HCT116 (cell line): ENCODE measurements at regions not wholly inside any gene's neighbourhood (a gene's known extent, or its start where the extent isn't known, plus 50 kb on each side); places are given as distances from the start of the nearest gene placed in this dataset.

Experiments
- ATAC-seq: fragments of 200-7000 bp; cut with Tn5 transposase; 2 replicates; pipeline ENCODE4 v1.9.1; 2020; ENCODE audit warnings: mild to moderate bottlenecking, moderate library complexity
- BruUV-seq: library from RNA; stranded (reverse); fragments of 400-500 nt; replicated peaks from 2 replicates; lab custom pipeline; 2021; lab: Mats Ljungman, UMichigan
- CTCF ChIA-PET: fragments of 300-600 bp; sonication (Branson Sonifier 250); formaldehyde crosslinking; loops from one replicate; lab custom pipeline; 2021; ENCODE audit warnings: antibody characterized with exemption; lab: Charles Lee
- POLR2A ChIA-PET: fragments of 300-600, 350-600 bp; sonication (Branson Sonifier 250); formaldehyde crosslinking; loops from one replicate; lab custom pipeline; 2021; ENCODE audit warnings: antibody characterized with exemption; lab: Charles Lee
- RAD21 ChIA-PET, 2 experiments: fragments of 300-600 bp; sonication (Branson Sonifier 250); formaldehyde crosslinking; loops; one replicate each; lab custom pipeline; 2023; ENCODE audit warnings: low total read pairs in 2 of 2; ENCODE audit not compliant: uncharacterized antibody in 2 of 2, unreplicated experiment in 2 of 2, low non-redundant PET in 1 of 2; lab: Charles Lee
- DNase-seq: peaks from one replicate; pipeline ENCODE4 v3.0.0-alpha.2; 2010; ENCODE audit warnings: low read depth, low spot score
- H2AFZ ChIP-seq: fragments of 200-600 bp; shearing (Covaris generic), sonication (generic); 2 replicates; pipeline ENCODE4 v1.6.1; 2017; ENCODE audit warnings: low read depth, mixed run types, mixed read lengths, antibody characterized with exemption, low read length; ENCODE audit not compliant: poor library complexity, severe bottlenecking
- H3K27ac ChIP-seq: 2 replicates; pipeline ENCODE4 v1.5.1; 2012; ENCODE audit warnings: low read depth, low read length
- H3K27me3 ChIP-seq: fragments of 200-600 bp; sonication (generic); 2 replicates; pipeline ENCODE4 v1.6.1; 2016; ENCODE audit warnings: mixed run types, low read length, mixed read lengths; ENCODE audit not compliant: insufficient read depth
- H3K36me3 ChIP-seq, 2 experiments: fragments of 200-500 bp in 1 of 2; fragments of 200-600 bp in 1 of 2; sonication (Bioruptor generic) in 1 of 2; sonication (generic) in 1 of 2; 2 replicates each; pipeline versions ENCODE4 v1.5.1 to v1.6.1; 2014 to 2016; ENCODE audit warnings: low read length in 2 of 2, inconsistent platforms in 1 of 2, mixed read lengths in 1 of 2, mixed run types in 1 of 2; ENCODE audit not compliant: insufficient read depth in 2 of 2, control insufficient read depth in 1 of 2
- H3K4me1 ChIP-seq, 2 experiments: fragments of 200-600 bp in 1 of 2; sonication (generic) in 1 of 2; 2 replicates each; pipeline versions ENCODE4 v1.5.1 to v1.6.1; 2012 to 2017; ENCODE audit warnings: low read length in 2 of 2, inconsistent platforms in 1 of 2, mild to moderate bottlenecking in 1 of 2, mixed read lengths in 1 of 2, mixed run types in 1 of 2, moderate library complexity in 1 of 2; ENCODE audit not compliant: insufficient read depth in 2 of 2, control insufficient read depth in 1 of 2
- H3K4me2 ChIP-seq: fragments of 200-600 bp; sonication (generic); 2 replicates; pipeline ENCODE4 v1.6.1; 2017; ENCODE audit warnings: mixed run types, low read length, mixed read lengths
- H3K4me3 ChIP-seq, 2 experiments: fragments of 200-600 bp in 1 of 2; sonication (generic) in 1 of 2; replicated peaks in 1 of 2; 2 replicates each; pipeline ENCODE4 v1.5.1; 2011 to 2016; ENCODE audit warnings: low read length in 2 of 2, control low read depth in 1 of 2, low read depth in 1 of 2, mild to moderate bottlenecking in 1 of 2, mixed read lengths in 1 of 2, mixed run types in 1 of 2
- H3K79me2 ChIP-seq: fragments of 200-600 bp; sonication (generic); 2 replicates; pipeline ENCODE4 v1.6.1; 2017; ENCODE audit warnings: mild to moderate bottlenecking, mixed run types, low read length, moderate library complexity, mixed read lengths; ENCODE audit not compliant: insufficient read depth
- H3K9ac ChIP-seq: fragments of 200-600 bp; sonication (generic); 2 replicates; pipeline ENCODE4 v1.6.1; 2016; ENCODE audit warnings: low read length, mixed read lengths
- H3K9me2 ChIP-seq: fragments of 200-600 bp; sonication (generic), shearing (Covaris generic); 2 replicates; pipeline ENCODE4 v1.6.1; 2017; ENCODE audit warnings: mixed run types, mild to moderate bottlenecking, moderate library complexity; ENCODE audit not compliant: insufficient read depth
- H3K9me3 ChIP-seq, 2 experiments: fragments of 200-500 bp in 1 of 2; fragments of 200-600 bp in 1 of 2; sonication (Bioruptor generic) in 1 of 2; sonication (generic) in 1 of 2; 2 replicates each; pipeline ENCODE4 v1.6.1; 2014 to 2017; ENCODE audit warnings: low read length in 2 of 2, mixed read lengths in 2 of 2, inconsistent platforms in 1 of 2, low read depth in 1 of 2, mild to moderate bottlenecking in 1 of 2, mixed run types in 1 of 2, moderate library complexity in 1 of 2; ENCODE audit not compliant: control insufficient read depth in 1 of 2, insufficient read depth in 1 of 2
- H4K20me1 ChIP-seq: fragments of 200-600 bp; sonication (generic), shearing (Covaris generic); 2 replicates; pipeline ENCODE4 v1.6.1; 2017; ENCODE audit warnings: mixed run types, mild to moderate bottlenecking, moderate library complexity; ENCODE audit not compliant: insufficient read depth
- CBX3 ChIP-seq: IDR thresholded peaks from 2 replicates; pipeline ENCODE4 v1.6.1; 2012; ENCODE audit warnings: low read depth
- CEBPB ChIP-seq: IDR thresholded peaks from 2 replicates; pipeline ENCODE4 v1.6.1; 2012; ENCODE audit warnings: low read depth
- EGR1 ChIP-seq: IDR thresholded peaks from 2 replicates; pipeline ENCODE4 v1.6.1; 2012; ENCODE audit warnings: low read depth
- ELF1 ChIP-seq: IDR thresholded peaks from 2 replicates; pipeline ENCODE4 v1.6.1; 2012; ENCODE audit warnings: low read depth, borderline replicate concordance
- EZH2 ChIP-seq: fragments of 200-600 bp; sonication (generic); IDR thresholded peaks from 2 replicates; pipeline ENCODE4 v1.6.1; 2017; ENCODE audit warnings: antibody characterized with exemption, mixed run types
- JUND ChIP-seq: IDR thresholded peaks from 2 replicates; pipeline ENCODE4 v1.6.1; 2012
- POLR2AphosphoS5 ChIP-seq: IDR thresholded peaks from 2 replicates; pipeline ENCODE4 v1.6.1; 2011; ENCODE audit warnings: mild to moderate bottlenecking, low read depth, low read length, moderate library complexity
- RAD21 ChIP-seq: IDR thresholded peaks from 2 replicates; pipeline ENCODE4 v1.6.1; 2012; ENCODE audit warnings: low read depth, mild to moderate bottlenecking
- SIN3A ChIP-seq: IDR thresholded peaks from 2 replicates; pipeline ENCODE4 v1.6.1; 2012; ENCODE audit warnings: low read depth
- TCF7L2 ChIP-seq: IDR thresholded peaks from 2 replicates; pipeline ENCODE4 v1.7.0; 2011; ENCODE audit warnings: borderline replicate concordance, inconsistent platforms; ENCODE audit not compliant: insufficient read depth, insufficient read length; ENCODE audit errors: extremely low read depth
- YY1 ChIP-seq: IDR thresholded peaks from 2 replicates; pipeline ENCODE4 v1.6.1; 2011; ENCODE audit warnings: low read length, low read depth, moderate library complexity, mild to moderate bottlenecking; ENCODE audit not compliant: insufficient replicate concordance; ENCODE audit errors: extremely low read depth
- ZFX ChIP-seq: fragments of 450-650 bp; IDR thresholded peaks from 2 replicates; pipeline ENCODE4 v1.6.1; 2017
- ZNF274 ChIP-seq: fragments of 200-500 bp; sonication (Bioruptor generic); IDR thresholded peaks from 2 replicates; pipeline ENCODE4 v1.6.1; 2014; ENCODE audit warnings: mild to moderate bottlenecking, low read depth, low read length, inconsistent platforms
- intact Hi-C: fragments of 100-400 bp; cut with micrococcal nuclease; formaldehyde crosslinking; loops from 2 replicates; pipeline ENCODE4 v1.10.0; 2022
- TF ChIP-seq, protein P1 (sequence below): IDR thresholded peaks from 2 replicates; pipeline ENCODE4 v1.6.1; 2012
- TF ChIP-seq, protein P2 (sequence below): IDR thresholded peaks from 2 replicates; pipeline ENCODE4 v1.6.1; 2012; ENCODE audit warnings: low read depth

DNA sequence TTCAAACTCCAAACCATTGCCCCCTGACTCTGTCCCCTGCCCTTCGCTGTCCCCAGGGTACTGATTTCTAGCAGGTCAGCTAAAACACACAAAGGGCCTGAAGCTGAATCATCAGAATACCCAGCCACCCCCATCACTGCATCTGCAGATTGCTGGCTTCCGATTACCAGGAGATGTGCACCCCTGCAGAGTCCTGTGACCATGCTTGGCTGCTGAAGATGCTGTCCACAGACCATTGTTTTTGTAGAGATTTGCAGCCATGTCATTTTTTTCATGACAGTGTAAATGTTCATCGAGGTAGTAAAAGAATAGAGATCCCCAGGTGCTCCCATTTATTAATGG, 463.3 kb downstream of the STK39 start:
- Histone ChIP-seq H3K36me3 (no peaks in the 10 kb centered on the region), H3K4me1 (no peaks in the 10 kb centered on the region), H4K20me1 (no peaks in the 10 kb centered on the region), H3K27ac (no peak overlapping the region), H3K9ac (no peak overlapping the region), H3K4me2 (no peak overlapping the region), H3K9me2 (no peaks in the 10 kb centered on the region), H3K9me3 (no peaks in the 10 kb centered on the region), H2AFZ (no peak overlapping the region), H3K27me3 (peaks cover 43% of the 10 kb centered on the region), H3K4me3 (no peak overlapping the region), H3K79me2 (no peaks in the 10 kb centered on the region)
- POLR2A ChIA-PET: no interaction called here
- no peak for ATAC-seq
- CTCF ChIA-PET: no interaction called here
- intact Hi-C loops: no loop called here
- DNase-seq: no peak
- BruUV-seq: no TSS peak
- RAD21 ChIA-PET: no interaction called here
- TF ChIP-seq, protein P1, sequence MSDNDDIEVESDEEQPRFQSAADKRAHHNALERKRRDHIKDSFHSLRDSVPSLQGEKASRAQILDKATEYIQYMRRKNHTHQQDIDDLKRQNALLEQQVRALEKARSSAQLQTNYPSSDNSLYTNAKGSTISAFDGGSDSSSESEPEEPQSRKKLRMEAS: no peak
- TF ChIP-seq ELF1: no peak
- no peak for TF ChIP-seq YY1
- TF ChIP-seq ZNF274: no peak
- no peak for TF ChIP-seq ZFX
- TF ChIP-seq, protein P2, sequence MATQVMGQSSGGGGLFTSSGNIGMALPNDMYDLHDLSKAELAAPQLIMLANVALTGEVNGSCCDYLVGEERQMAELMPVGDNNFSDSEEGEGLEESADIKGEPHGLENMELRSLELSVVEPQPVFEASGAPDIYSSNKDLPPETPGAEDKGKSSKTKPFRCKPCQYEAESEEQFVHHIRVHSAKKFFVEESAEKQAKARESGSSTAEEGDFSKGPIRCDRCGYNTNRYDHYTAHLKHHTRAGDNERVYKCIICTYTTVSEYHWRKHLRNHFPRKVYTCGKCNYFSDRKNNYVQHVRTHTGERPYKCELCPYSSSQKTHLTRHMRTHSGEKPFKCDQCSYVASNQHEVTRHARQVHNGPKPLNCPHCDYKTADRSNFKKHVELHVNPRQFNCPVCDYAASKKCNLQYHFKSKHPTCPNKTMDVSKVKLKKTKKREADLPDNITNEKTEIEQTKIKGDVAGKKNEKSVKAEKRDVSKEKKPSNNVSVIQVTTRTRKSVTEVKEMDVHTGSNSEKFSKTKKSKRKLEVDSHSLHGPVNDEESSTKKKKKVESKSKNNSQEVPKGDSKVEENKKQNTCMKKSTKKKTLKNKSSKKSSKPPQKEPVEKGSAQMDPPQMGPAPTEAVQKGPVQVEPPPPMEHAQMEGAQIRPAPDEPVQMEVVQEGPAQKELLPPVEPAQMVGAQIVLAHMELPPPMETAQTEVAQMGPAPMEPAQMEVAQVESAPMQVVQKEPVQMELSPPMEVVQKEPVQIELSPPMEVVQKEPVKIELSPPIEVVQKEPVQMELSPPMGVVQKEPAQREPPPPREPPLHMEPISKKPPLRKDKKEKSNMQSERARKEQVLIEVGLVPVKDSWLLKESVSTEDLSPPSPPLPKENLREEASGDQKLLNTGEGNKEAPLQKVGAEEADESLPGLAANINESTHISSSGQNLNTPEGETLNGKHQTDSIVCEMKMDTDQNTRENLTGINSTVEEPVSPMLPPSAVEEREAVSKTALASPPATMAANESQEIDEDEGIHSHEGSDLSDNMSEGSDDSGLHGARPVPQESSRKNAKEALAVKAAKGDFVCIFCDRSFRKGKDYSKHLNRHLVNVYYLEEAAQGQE: no peak
- TF ChIP-seq JUND: no peak
- no peak for TF ChIP-seq POLR2AphosphoS5
- no peak for TF ChIP-seq EZH2
- TF ChIP-seq TCF7L2: no peak
- TF ChIP-seq EGR1: no peak
- TF ChIP-seq CEBPB: no peak
- no peak for TF ChIP-seq RAD21
- no peak for TF ChIP-seq CBX3
- no peak for TF ChIP-seq SIN3A
